Thyroid gland (tissue), 4 donors: ENCODE measurements at regions not wholly inside any gene's neighbourhood (a gene's known extent, or its start where the extent isn't known, plus 50 kb on each side); places are given as distances from the start of the nearest gene placed in this dataset.

Source experiments
- DNase-seq, 2 donors: peaks; one replicate each; pipeline ENCODE4 v3.0.0-alpha.2; 2019
- H3K27ac ChIP-seq, 3 donors: fragments of 200-600 bp; sonication (generic); 1 replicate in 2 of 3; 2 replicates in 1 of 3; pipeline ENCODE4 v1.5.1; 2016 to 2019; ENCODE audit warnings: mild to moderate bottlenecking in 1 of 3, moderate library complexity in 1 of 3
- H3K27me3 ChIP-seq: fragments of 200-600 bp; sonication (generic); one replicate; pipeline ENCODE4 v1.5.1; 2019
- H3K36me3 ChIP-seq, 2 donors: fragments of 200-600 bp; sonication (generic); one replicate each; pipeline ENCODE4 v1.5.1; 2016 to 2019
- H3K4me1 ChIP-seq, 2 donors: fragments of 200-600 bp; sonication (generic); one replicate each; pipeline ENCODE4 v1.5.1; 2017 to 2019
- H3K4me3 ChIP-seq, 3 donors: fragments of 200-600 bp; sonication (generic); replicated peaks in 1 of 3; 1 replicate in 2 of 3; 2 replicates in 1 of 3; pipeline ENCODE4 v1.5.1; 2016; ENCODE audit warnings: mild to moderate bottlenecking in 1 of 3
- H3K9me3 ChIP-seq: fragments of 200-600 bp; sonication (generic); one replicate; pipeline ENCODE4 v1.5.1; 2017
- CTCF ChIP-seq, 6 experiments: fragments of 200-600 bp in 3 of 6; fragments of 450-650 bp in 3 of 6; sonication (generic) in 3 of 6; IDR thresholded peaks; one replicate each; pipeline ENCODE4 v1.5.1; 2016 to 2019; ENCODE audit warnings: antibody characterized with exemption in 6 of 6, mild to moderate bottlenecking in 2 of 6, inconsistent platforms in 1 of 6, moderate library complexity in 1 of 6
- POLR2A ChIP-seq, 2 donors: fragments of 450-650 bp; IDR thresholded peaks; one replicate each; pipeline ENCODE4 v1.6.1; 2017; ENCODE audit warnings: antibody characterized with exemption in 2 of 2, mild to moderate bottlenecking in 2 of 2, moderate library complexity in 1 of 2
- WGBS, 2 donors: methylation state at CpG; one replicate each; pipeline ENCODE4 v1.1.5; 2017; 5-methylcytosine and 5-hydroxymethylcytosine counted together
- intact Hi-C: fragments of 100-400 bp; cut with DNase I; formaldehyde crosslinking; loops from one replicate; pipeline ENCODE4 v1.15.1; 2023

- H3K4me3 ChIP-seq, result no peak overlapping the region
- H3K9me3 ChIP-seq, result no peaks in the 10 kb centered on the region
- no peaks in the 10 kb centered on the region for H3K4me1 ChIP-seq
- no peak overlapping the region for H3K27ac ChIP-seq
- 40 to 42% methylated on average over 5 of the region's 5 CpGs for WGBS, 2 donors
- H3K27me3 ChIP-seq, result no peaks in the 10 kb centered on the region
- intact Hi-C loops, result no loop called here
- TF ChIP-seq POLR2A (IDR thresholded peaks at IDR 0.05), result no peak
- no peak for TF ChIP-seq CTCF (IDR thresholded peaks at IDR 0.05)
- DNase-seq, result no peak
- H3K36me3 ChIP-seq, result no peaks in the 10 kb centered on the region
These were observed 93.4 kb upstream of the HOXC13 start for GRCh38 chr12:53844994-53845844.

GRCh38 chr12:53845932-53846331, 92.7 kb upstream of the HOXC13 start:
- Histone ChIP-seq H3K27ac (no peak overlapping the region), H3K4me3 (no peak overlapping the region), H3K36me3 (no peaks in the 10 kb centered on the region), H3K9me3 (no peaks in the 10 kb centered on the region), H3K4me1 (no peaks in the 10 kb centered on the region), H3K27me3 (no peaks in the 10 kb centered on the region)
- WGBS, 2 donors, result 70 to 79% methylated on average over 5 of the region's 5 CpGs
- no peak for DNase-seq
- intact Hi-C loops, result no loop called here
- TF ChIP-seq CTCF (IDR thresholded peaks at IDR 0.05) (no peak), POLR2A (IDR thresholded peaks at IDR 0.05) (no peak)

GRCh38 chr12:53849113-53849512, 89.5 kb upstream of the HOXC13 start:
- WGBS, 2 donors, result 86 to 93% methylated on average over 8 of the region's 8 CpGs
- no peaks in the 10 kb centered on the region for H3K27me3 ChIP-seq

GRCh38 chr12:53849656-53850055, 89.0 kb upstream of the HOXC13 start:
- H3K27me3 ChIP-seq, result no peaks in the 10 kb centered on the region

More at GRCh38 chr12:53849113-53849512, 89.5 kb upstream of the HOXC13 start:
- TF ChIP-seq CTCF (IDR thresholded peaks at IDR 0.05) (no peak), POLR2A (IDR thresholded peaks at IDR 0.05) (no peak)
- Histone ChIP-seq H3K4me3 (no peak overlapping the region), H3K9me3 (no peaks in the 10 kb centered on the region), H3K36me3 (no peaks in the 10 kb centered on the region), H3K27ac (no peak overlapping the region), H3K4me1 (no peaks in the 10 kb centered on the region)
- intact Hi-C loops, result no loop called here
- no peak for DNase-seq

More at GRCh38 chr12:53849656-53850055, 89.0 kb upstream of the HOXC13 start:
- Histone ChIP-seq H3K4me3 (no peak overlapping the region), H3K9me3 (no peaks in the 10 kb centered on the region), H3K36me3 (no peaks in the 10 kb centered on the region), H3K4me1 (no peaks in the 10 kb centered on the region), H3K27ac (no peak overlapping the region)
- intact Hi-C loops, result no loop called here
- TF ChIP-seq POLR2A (IDR thresholded peaks at IDR 0.05), result no peak
- no peak for TF ChIP-seq CTCF (IDR thresholded peaks at IDR 0.05)
- DNase-seq, result no peak
